K562 (cell line): ENCODE measurements at regions not wholly inside any gene's neighbourhood (a gene's known extent, or its start where the extent isn't known, plus 50 kb on each side); places are given as distances from the start of the nearest gene placed in this dataset.

ENCODE experiments used
- ATAC-seq: fragments of 200-7000 bp; cut with Tn5 transposase; 3 replicates; pipeline ENCODE4 v1.9.1; 2020; ENCODE audit warnings: moderate library complexity
- BruUV-seq: library from RNA; stranded (reverse); fragments of 400-500 nt; replicated peaks from 2 replicates; lab custom pipeline; 2021; lab: Mats Ljungman, UMichigan
- CTCF ChIA-PET: fragments of 300-600 bp; formaldehyde crosslinking; extraction: SDS; loops from one replicate; lab custom pipeline; 2021; ENCODE audit warnings: low intra/inter-chr PET ratio; lab: Yijun Ruan, JAX
- POLR2A ChIA-PET: fragments of 300-600, 350-650 bp; sonication (Branson Sonifier 250); formaldehyde crosslinking; extraction: SDS; loops from one replicate; lab custom pipeline; 2021; ENCODE audit warnings: antibody characterized with exemption, inconsistent platforms; lab: Yijun Ruan, JAX
- DNase-seq, 4 experiments: peaks; one replicate each; pipeline versions ENCODE4 v3.0.0 to v3.0.0-alpha.2; 2011 to 2018; ENCODE audit warnings: low spot score in 3 of 4, mixed read lengths in 3 of 4; ENCODE audit errors: extremely low read depth in 1 of 4
- FAIRE-seq: peaks from 2 replicates; lab custom pipeline; 2011; peaks lifted over from hg19 to GRCh38; lab: Jason Lieb, UNC
- H2AFZ ChIP-seq: 2 replicates; pipeline ENCODE4 v1.6.0; 2011; ENCODE audit warnings: low read depth, low read length, control low read depth, inconsistent platforms
- H3K27ac ChIP-seq: fragments of 200-600 bp; 3 replicates; pipeline ENCODE4 v1.8.0; 2011; ENCODE audit warnings: low read depth, mild to moderate bottlenecking, control low read depth, inconsistent platforms, low read length, moderate library complexity, mixed read lengths; ENCODE audit errors: extremely low read depth
- H3K27me3 ChIP-seq, 2 experiments: fragments of 300-600 bp in 1 of 2; 2 replicates in 1 of 2; 3 replicates in 1 of 2; pipeline versions ENCODE4 v1.6.0 to v1.8.0; 2011; ENCODE audit warnings: inconsistent platforms in 2 of 2, low read length in 2 of 2, mild to moderate bottlenecking in 1 of 2, mixed read lengths in 1 of 2, moderate library complexity in 1 of 2; ENCODE audit not compliant: control insufficient read depth in 2 of 2, insufficient read depth in 2 of 2
- H3K36me3 ChIP-seq: fragments of 300-600 bp; 3 replicates; pipeline ENCODE4 v1.8.0; 2011; ENCODE audit warnings: mild to moderate bottlenecking, low read length, inconsistent platforms; ENCODE audit not compliant: control insufficient read depth, insufficient read depth
- H3K4me1 ChIP-seq, 2 experiments: fragments of 200-600 bp in 1 of 2; replicated peaks in 1 of 2; 2 replicates in 1 of 2; 3 replicates in 1 of 2; pipeline versions ENCODE4 v1.5.1 to v1.8.0; 2011; ENCODE audit warnings: inconsistent platforms in 2 of 2, low read length in 2 of 2, mild to moderate bottlenecking in 1 of 2, mixed read lengths in 1 of 2, moderate library complexity in 1 of 2; ENCODE audit not compliant: control insufficient read depth in 2 of 2, insufficient read depth in 2 of 2
- H3K4me2 ChIP-seq: 2 replicates; pipeline ENCODE4 v1.6.1; 2011; ENCODE audit warnings: low read length, control low read depth, inconsistent platforms, mixed read lengths; ENCODE audit not compliant: insufficient read depth
- H3K4me3 ChIP-seq: fragments of 200-600 bp; sonication (generic), shearing (Covaris generic); 2 replicates; pipeline ENCODE4 v1.5.1; 2016; ENCODE audit warnings: control low read depth, inconsistent platforms
- H3K79me2 ChIP-seq: fragments of 200-600 bp; 3 replicates; pipeline ENCODE4 v1.8.0; 2011; ENCODE audit warnings: low read length, inconsistent platforms; ENCODE audit not compliant: control insufficient read depth, insufficient read depth
- H3K9ac ChIP-seq, 2 experiments: 2 replicates each; pipeline versions ENCODE4 v1.6.0 to v1.6.1; 2011; ENCODE audit warnings: low read depth in 2 of 2, low read length in 2 of 2, control low read depth in 1 of 2, inconsistent platforms in 1 of 2, mild to moderate bottlenecking in 1 of 2, mixed read lengths in 1 of 2; ENCODE audit not compliant: insufficient read depth in 1 of 2
- H3K9me1 ChIP-seq: one replicate; pipeline ENCODE4 v1.6.0; 2011; ENCODE audit warnings: inconsistent platforms, mild to moderate bottlenecking, low read length, moderate library complexity; ENCODE audit not compliant: control insufficient read depth, insufficient read depth
- H3K9me3 ChIP-seq: replicated peaks from 2 replicates; pipeline ENCODE4 v1.5.1; 2011; ENCODE audit warnings: low read depth, low read length, inconsistent platforms; ENCODE audit not compliant: control insufficient read depth, insufficient read depth
- H4K20me1 ChIP-seq: replicated peaks from 2 replicates; pipeline ENCODE4 v1.6.1; 2011; ENCODE audit warnings: low read length, inconsistent platforms, mixed read lengths; ENCODE audit not compliant: control insufficient read depth, insufficient read depth
- C11orf30 ChIP-seq: fragments of 450-650 bp; IDR thresholded peaks from 2 replicates; pipeline ENCODE4 v1.6.1; 2016; ENCODE audit warnings: low read depth, mild to moderate bottlenecking
- FOXK2 ChIP-seq, 2 experiments: fragments of 450-650 bp; IDR thresholded peaks in 1 of 2; conservative IDR thresholded peaks in 1 of 2; 2 replicates each; pipeline ENCODE4 v1.6.1; 2016; ENCODE audit warnings: low read depth in 2 of 2, mild to moderate bottlenecking in 1 of 2
- HSF4 ChIP-seq: fragments of 250-450 bp; sonication (Bioruptor Pico); IDR thresholded peaks from 2 replicates; pipeline ENCODE4 v2.1.2; 2022; ENCODE audit warnings: mild to moderate bottlenecking, moderate library complexity, borderline replicate concordance
- MAFG ChIP-seq: fragments of 450-650 bp; conservative IDR thresholded peaks from 2 replicates; pipeline ENCODE4 v1.6.1; 2016; ENCODE audit warnings: missing genetic modification characterization, missing compliant biosample characterization
- MED1 ChIP-seq: sonication (generic); formaldehyde crosslinking; IDR thresholded peaks from 2 replicates; pipeline ENCODE4 v1.8.1; 2023; ENCODE audit warnings: missing genetic modification reagents, borderline replicate concordance
- MTA3 ChIP-seq: fragments of 450-650 bp; formaldehyde crosslinking; IDR thresholded peaks from 2 replicates; pipeline ENCODE4 v1.6.1; 2017; ENCODE audit warnings: mild to moderate bottlenecking, borderline replicate concordance
- PATZ1 ChIP-seq: fragments of 250-450 bp; sonication (Bioruptor Pico); IDR thresholded peaks from 2 replicates; pipeline ENCODE4 v1.5.0; 2020; ENCODE audit warnings: mild to moderate bottlenecking, borderline replicate concordance
- POLR2AphosphoS5 ChIP-seq: IDR thresholded peaks from 2 replicates; pipeline ENCODE4 v1.6.1; 2011; ENCODE audit warnings: mild to moderate bottlenecking, low read depth, low read length, moderate library complexity; ENCODE audit not compliant: control insufficient read depth, insufficient read depth
- POLR2H ChIP-seq: IDR thresholded peaks from 2 replicates; pipeline ENCODE4 v1.6.1; 2016; ENCODE audit warnings: missing genetic modification characterization, low read depth, mild to moderate bottlenecking, control low read depth, missing compliant biosample characterization, moderate library complexity
- RBM39 ChIP-seq: fragments of 200-400 bp; formaldehyde crosslinking; optimal IDR thresholded peaks from 2 replicates; pipeline ENCODE3; 2018; ENCODE audit warnings: low read depth, low read length
- SMAD2 ChIP-seq: fragments of 150-350 bp; IDR thresholded peaks from 2 replicates; pipeline ENCODE4 v1.6.1; 2014; ENCODE audit warnings: low read depth, mild to moderate bottlenecking, low read length
- SNAPC5 ChIP-seq: fragments of 250-450 bp; sonication (Bioruptor Pico); IDR thresholded peaks from 2 replicates; pipeline ENCODE4 v1.8.0; 2021; ENCODE audit warnings: moderate library complexity, mild to moderate bottlenecking, inconsistent platforms
- ZBTB5 ChIP-seq: fragments of 450-650 bp; IDR thresholded peaks from 2 replicates; pipeline ENCODE4 v1.6.1; 2017; ENCODE audit warnings: antibody characterized with exemption
- ZNF274 ChIP-seq: IDR thresholded peaks from 2 replicates; pipeline ENCODE4 v1.6.1; 2011; ENCODE audit warnings: low read depth, mild to moderate bottlenecking, low read length, moderate library complexity, borderline replicate concordance
- WGBS: fragments of 100-300 bp; shearing (Covaris generic); methylation state at CpG from one replicate; pipeline ENCODE4 v1.1.6; 2016; ENCODE audit warnings: low coverage, mixed read lengths; ENCODE audit not compliant: insufficient coverage; ENCODE audit errors: missing lambda C conversion rate; 5-methylcytosine and 5-hydroxymethylcytosine counted together
- in situ Hi-C: fragments of 300-500 bp; cut with MboI; formaldehyde crosslinking; loops from 4 replicates; pipeline ENCODE4 v1.15.0; 2018; ENCODE audit warnings: inconsistent platforms, mixed read lengths
- intact Hi-C: fragments of 100-400 bp; cut with micrococcal nuclease; formaldehyde crosslinking; loops from 2 replicates; pipeline ENCODE4 v1.14.2; 2022

- TF ChIP-seq PATZ1 (CRISPR knock-in tag) (no peak), SNAPC5 (CRISPR knock-in tag) (no peak), SMAD2 (no peak), MAFG (tag) (peak; percentile 84), C11orf30 (peak; percentile 77; the same call in 1 of the 2 replicates), ZBTB5 (no peak)
- TF ChIP-seq, all 486 proteins: peak for 5
These were observed 136.7 kb upstream of the PCDH18 start (continued) for GRCh38 chr4:137668885-137669545.

GRCh38 chr4:137664416-137664815, 132.1 kb upstream of the PCDH18 start:
- FAIRE-seq (no peak), ATAC-seq (no peak)

More at GRCh38 chr4:137664416-137664815, 132.1 kb upstream of the PCDH18 start:
- H3K4me3 ChIP-seq, result no peak overlapping the region
- CTCF ChIA-PET, result no interaction called here
- no peak overlapping the region for H3K27ac ChIP-seq
- 0% methylated on average over 2 of the region's 2 CpGs for WGBS
- POLR2A ChIA-PET, result no interaction called here
- intact Hi-C loops (no loop called here), in situ Hi-C loops (no loop called here)
- no peaks in the 10 kb centered on the region for H3K4me1 ChIP-seq
- no peaks in the 10 kb centered on the region for H3K9me1 ChIP-seq
- no peaks in the 10 kb centered on the region for H4K20me1 ChIP-seq
- TF ChIP-seq HSF4 (no peak), RBM39 (no peak), POLR2AphosphoS5 (no peak), MED1 (CRISPR knock-in tag) (no peak), ZNF274 (no peak), MTA3 (no peak), POLR2H (no peak), FOXK2 (conservative IDR thresholded peaks at IDR 0.05 in 1 of 2, IDR thresholded peaks at IDR 0.05 in 1 of 2; ENCODE audit: low read depth in 2 of 2) (no peak)
- no peak overlapping the region for H3K4me2 ChIP-seq
- no peaks in the 10 kb centered on the region for H3K79me2 ChIP-seq
- H3K36me3 ChIP-seq, result no peaks in the 10 kb centered on the region
- no peak for DNase-seq
- H3K27me3 ChIP-seq, result no peaks in the 10 kb centered on the region
- 0 out of 2 replicates have a peak, but pooled peaks cover 2% of the 10 kb centered on the region for H3K9me3 ChIP-seq
- H3K9ac ChIP-seq, result no peak overlapping the region
- no TSS peak for BruUV-seq
- H2AFZ ChIP-seq, result no peak overlapping the region
